ENCODE measurements at regions not wholly inside any gene's neighbourhood (a gene's known extent, or its start where the extent isn't known, plus 50 kb on each side); places are given as distances from the start of the nearest gene placed in this dataset.

- no peak for DNase-seq
- H3K27me3 Mint-ChIP-seq (ENCODE audit: low read depth): no peaks in the 10 kb centered on the region; the same call in 1 of the 2 replicates
- no peak overlapping the region for H3K23ac ChIP-seq (ENCODE audit: insufficient read length, low read depth, low read length)
- no peak overlapping the region for H3K4me2 ChIP-seq (ENCODE audit: insufficient read depth, insufficient read length, low read length)
- peaks cover 0 to 5% of the 10 kb centered on the region in 2 experiments; a peak in 2 of 5 replicates for H3K9me3 Mint-ChIP-seq
- no CpG with 5 or more reads among the region's 7 CpGs for WGBS (ENCODE audit: extremely low coverage, insufficient read length, low lambda C conversion rate)
- H2BK12ac ChIP-seq (ENCODE audit: insufficient read length, low read depth, low read length): no peak overlapping the region
- no peak overlapping the region for H2BK20ac ChIP-seq (ENCODE audit: low read depth, low read length, poor library complexity, severe bottlenecking)
- no peak overlapping the region for H2BK15ac ChIP-seq (ENCODE audit: low read depth, low read length)
- no peak overlapping the region for H2BK120ac ChIP-seq (ENCODE audit: low read depth, low read length, poor library complexity, severe bottlenecking)
- no peak overlapping the region for H3K27ac ChIP-seq (ENCODE audit: insufficient read length, low read depth, low read length)
- no peak overlapping the region for H4K91ac ChIP-seq (ENCODE audit: insufficient read length, low read depth, low read length)
- H3K4me1 Mint-ChIP-seq: peaks cover 4 to 9% of the 10 kb centered on the region in 2 experiments
- no peak overlapping the region; a peak in 1 of 7 replicates for H3K27ac Mint-ChIP-seq
- H3K79me2 ChIP-seq (ENCODE audit: insufficient read depth, low read length): no peaks in the 10 kb centered on the region
- no peaks in the 10 kb centered on the region for H3K36me3 Mint-ChIP-seq (ENCODE audit: insufficient read depth in 1 of 3, low read depth in 3 of 3)
- no peak overlapping the region for H3K4me3 Mint-ChIP-seq
- H3K56ac ChIP-seq (ENCODE audit: insufficient read length, low read depth, low read length): no peak overlapping the region
- H3K4ac ChIP-seq (ENCODE audit: low read depth, low read length): no peak overlapping the region
- no peaks in the 10 kb centered on the region for H3K23me2 ChIP-seq (ENCODE audit: insufficient read length, low read depth, low read length, poor library complexity, severe bottlenecking)
- H3T11ph ChIP-seq (ENCODE audit: low read length): no peak overlapping the region
- H3K4me1 ChIP-seq (ENCODE audit: insufficient read depth, low read length): no peaks in the 10 kb centered on the region
- H2BK5ac ChIP-seq (ENCODE audit: insufficient read length, low read length): no peak overlapping the region
- H2AK5ac ChIP-seq (ENCODE audit: insufficient read length, low read length): no peak overlapping the region
- no peak overlapping the region for H4K8ac ChIP-seq (replicated peaks; ENCODE audit: insufficient read length, low read depth, low read length)
- H3K14ac ChIP-seq (ENCODE audit: insufficient read depth, low read length): no peak overlapping the region
- H2AFZ ChIP-seq (ENCODE audit: low read length): no peak overlapping the region
- no peak overlapping the region for H3K18ac ChIP-seq (ENCODE audit: insufficient read length, low read depth, low read length)
- no peak overlapping the region for H3K9ac ChIP-seq (ENCODE audit: extremely low read depth, insufficient read length, low read length)
- no peaks in the 10 kb centered on the region for H3K9me3 ChIP-seq (ENCODE audit: control insufficient read depth, low read depth, low read length)
- no peaks in the 10 kb centered on the region for H3K27me3 ChIP-seq (ENCODE audit: insufficient read depth, low read length)
- H3K79me1 ChIP-seq (ENCODE audit: insufficient read depth, low read depth, low read length, poor library complexity, severe bottlenecking): no peaks in the 10 kb centered on the region
- TF ChIP-seq, protein P1, sequence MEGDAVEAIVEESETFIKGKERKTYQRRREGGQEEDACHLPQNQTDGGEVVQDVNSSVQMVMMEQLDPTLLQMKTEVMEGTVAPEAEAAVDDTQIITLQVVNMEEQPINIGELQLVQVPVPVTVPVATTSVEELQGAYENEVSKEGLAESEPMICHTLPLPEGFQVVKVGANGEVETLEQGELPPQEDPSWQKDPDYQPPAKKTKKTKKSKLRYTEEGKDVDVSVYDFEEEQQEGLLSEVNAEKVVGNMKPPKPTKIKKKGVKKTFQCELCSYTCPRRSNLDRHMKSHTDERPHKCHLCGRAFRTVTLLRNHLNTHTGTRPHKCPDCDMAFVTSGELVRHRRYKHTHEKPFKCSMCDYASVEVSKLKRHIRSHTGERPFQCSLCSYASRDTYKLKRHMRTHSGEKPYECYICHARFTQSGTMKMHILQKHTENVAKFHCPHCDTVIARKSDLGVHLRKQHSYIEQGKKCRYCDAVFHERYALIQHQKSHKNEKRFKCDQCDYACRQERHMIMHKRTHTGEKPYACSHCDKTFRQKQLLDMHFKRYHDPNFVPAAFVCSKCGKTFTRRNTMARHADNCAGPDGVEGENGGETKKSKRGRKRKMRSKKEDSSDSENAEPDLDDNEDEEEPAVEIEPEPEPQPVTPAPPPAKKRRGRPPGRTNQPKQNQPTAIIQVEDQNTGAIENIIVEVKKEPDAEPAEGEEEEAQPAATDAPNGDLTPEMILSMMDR (conservative IDR thresholded peaks at IDR 0.05): no peak
- H4K5ac ChIP-seq (ENCODE audit: insufficient read length, low read depth, low read length): no peak overlapping the region
- H4K20me1 ChIP-seq (ENCODE audit: control insufficient read depth, insufficient read depth, insufficient read length): no peaks in the 10 kb centered on the region
These were observed 99.7 kb upstream of the CYRIA start for GRCh38 chr2:16765356-16765755.

Measured in H9 (cell line).